ENCODE measurements at regions not wholly inside any gene's neighbourhood (a gene's known extent, or its start where the extent isn't known, plus 50 kb on each side); places are given as distances from the start of the nearest gene placed in this dataset.

DNA sequence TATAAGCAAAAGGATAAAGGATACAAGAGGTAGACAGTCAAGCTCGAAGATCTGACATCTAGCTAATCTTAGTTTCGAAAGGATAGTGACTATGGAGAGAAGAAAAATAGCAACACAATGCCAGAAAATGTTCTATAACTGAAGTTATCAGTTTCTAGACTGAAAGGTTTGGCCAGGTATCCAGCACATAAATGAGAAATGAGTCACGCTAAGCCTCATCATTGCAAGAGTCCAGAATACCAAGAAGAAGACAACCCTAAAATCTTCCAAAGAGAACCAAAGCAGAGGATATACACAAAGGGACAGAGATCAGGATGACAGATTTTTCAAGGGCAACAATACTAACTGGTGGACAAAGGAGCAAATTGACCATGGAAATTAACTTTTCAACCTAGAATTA, 237.0 kb downstream of the POSTN start:
- peaks cover 26% of the 10 kb centered on the region for H3K4me1 ChIP-seq (ENCODE audit: insufficient read depth, low read length)
- H3K27me3 ChIP-seq (ENCODE audit: insufficient read depth, low read length): no peaks in the 10 kb centered on the region
- H3K79me2 ChIP-seq (ENCODE audit: insufficient read depth, low read length): no peaks in the 10 kb centered on the region
- H3K27ac ChIP-seq (ENCODE audit: low read depth, low read length): no peak overlapping the region
- no peaks in the 10 kb centered on the region for H3K36me3 ChIP-seq (ENCODE audit: insufficient read depth, low read length)
- H3K9me3 ChIP-seq (ENCODE audit: low read depth, low read length): no peaks in the 10 kb centered on the region
- no peaks in the 10 kb centered on the region for H4K20me1 ChIP-seq (ENCODE audit: insufficient read depth, low read length)
- no peak for TF ChIP-seq CTCF (IDR thresholded peaks at IDR 0.05; ENCODE audit: extremely low read depth, low read depth, low read length)
- H3K4me3 ChIP-seq (ENCODE audit: insufficient read depth, low read length): no peak overlapping the region
- no peak for DNase-seq (ENCODE audit: insufficient read length, low spot score, missing footprints)
- no peak overlapping the region for H2AFZ ChIP-seq (ENCODE audit: low read length)
- H3K4me2 ChIP-seq (ENCODE audit: insufficient read depth, low read length): no peak overlapping the region

DNA sequence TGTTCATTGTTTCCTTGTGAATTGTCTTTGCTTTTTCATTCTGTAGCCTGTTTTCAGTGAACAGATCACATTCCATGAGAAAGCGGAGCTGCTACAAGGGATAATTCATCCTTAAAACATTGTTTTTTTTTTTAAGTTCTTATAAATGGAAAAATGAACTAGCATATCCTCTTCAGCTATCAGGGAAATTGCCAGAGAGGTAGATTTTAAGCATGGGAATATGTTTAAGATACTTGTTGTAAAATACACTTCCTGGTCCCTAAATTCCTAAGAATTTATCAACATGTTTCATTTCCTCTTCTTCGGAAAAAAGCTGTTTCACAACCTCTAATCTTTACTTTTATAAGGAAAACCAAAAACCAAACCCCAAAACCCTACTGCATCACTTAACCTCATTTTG, 238.0 kb downstream of the POSTN start:
- TF ChIP-seq CTCF (IDR thresholded peaks at IDR 0.05; ENCODE audit: extremely low read depth, low read depth, low read length): no peak
- Histone ChIP-seq H3K4me2 (ENCODE audit: insufficient read depth, low read length) (peak overlapping the region; percentile 47), H4K20me1 (ENCODE audit: insufficient read depth, low read length) (no peaks in the 10 kb centered on the region), H2AFZ (ENCODE audit: low read length) (peak overlapping the region; percentile 52), H3K79me2 (ENCODE audit: insufficient read depth, low read length) (no peaks in the 10 kb centered on the region), H3K9me3 (ENCODE audit: low read depth, low read length) (no peaks in the 10 kb centered on the region), H3K36me3 (ENCODE audit: insufficient read depth, low read length) (no peaks in the 10 kb centered on the region), H3K4me1 (ENCODE audit: insufficient read depth, low read length) (peaks cover 25% of the 10 kb centered on the region), H3K27me3 (ENCODE audit: insufficient read depth, low read length) (no peaks in the 10 kb centered on the region), H3K27ac (ENCODE audit: low read depth, low read length) (peak overlapping the region; percentile 53), H3K4me3 (ENCODE audit: insufficient read depth, low read length) (no peak overlapping the region)
- peak; percentile 21 for DNase-seq (ENCODE audit: insufficient read length, low spot score, missing footprints)

DNA sequence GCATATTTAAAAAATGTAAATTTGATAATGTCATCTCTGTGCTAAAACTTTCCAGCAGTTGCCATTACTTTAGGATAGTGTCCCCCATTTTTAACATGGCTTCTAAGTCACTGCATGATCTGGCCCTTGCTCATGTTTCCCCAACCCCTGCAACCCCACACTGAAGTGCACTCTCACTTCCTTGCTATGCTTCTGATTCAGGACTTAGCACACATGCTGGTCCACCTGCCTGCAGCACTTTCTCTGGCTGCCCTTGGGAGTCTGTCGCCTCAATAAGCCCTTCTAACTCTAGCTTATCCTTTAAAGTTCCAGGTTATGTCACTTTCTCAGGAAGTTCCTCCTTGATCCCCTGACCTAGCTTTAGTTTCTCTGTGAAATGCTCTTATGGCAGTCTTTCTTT, 241.0 kb downstream of the POSTN start:
- Histone ChIP-seq H3K4me3 (ENCODE audit: insufficient read depth, low read length) (no peak overlapping the region), H2AFZ (ENCODE audit: low read length) (no peak overlapping the region), H3K27ac (ENCODE audit: low read depth, low read length) (no peak overlapping the region), H3K9me3 (ENCODE audit: low read depth, low read length) (no peaks in the 10 kb centered on the region), H3K4me2 (ENCODE audit: insufficient read depth, low read length) (no peak overlapping the region), H3K27me3 (ENCODE audit: insufficient read depth, low read length) (no peaks in the 10 kb centered on the region), H3K4me1 (ENCODE audit: insufficient read depth, low read length) (peaks cover 17% of the 10 kb centered on the region), H3K36me3 (ENCODE audit: insufficient read depth, low read length) (no peaks in the 10 kb centered on the region), H4K20me1 (ENCODE audit: insufficient read depth, low read length) (no peaks in the 10 kb centered on the region), H3K79me2 (ENCODE audit: insufficient read depth, low read length) (no peaks in the 10 kb centered on the region)
- TF ChIP-seq CTCF (IDR thresholded peaks at IDR 0.05; ENCODE audit: extremely low read depth, low read depth, low read length): no peak
- DNase-seq (ENCODE audit: insufficient read length, low spot score, missing footprints): no peak

- H3K27ac ChIP-seq (ENCODE audit: low read depth, low read length): no peak overlapping the region
- H3K36me3 ChIP-seq (ENCODE audit: insufficient read depth, low read length): no peaks in the 10 kb centered on the region
- H3K79me2 ChIP-seq (ENCODE audit: insufficient read depth, low read length): no peaks in the 10 kb centered on the region
- H2AFZ ChIP-seq (ENCODE audit: low read length): no peak overlapping the region
- H3K4me2 ChIP-seq (ENCODE audit: insufficient read depth, low read length): no peak overlapping the region
- H3K4me3 ChIP-seq (ENCODE audit: insufficient read depth, low read length): no peak overlapping the region
- DNase-seq (ENCODE audit: insufficient read length, low spot score, missing footprints): no peak
- no peaks in the 10 kb centered on the region for H3K4me1 ChIP-seq (ENCODE audit: insufficient read depth, low read length)
- TF ChIP-seq CTCF (IDR thresholded peaks at IDR 0.05; ENCODE audit: extremely low read depth, low read depth, low read length): no peak
- no peaks in the 10 kb centered on the region for H3K27me3 ChIP-seq (ENCODE audit: insufficient read depth, low read length)
- no peaks in the 10 kb centered on the region for H4K20me1 ChIP-seq (ENCODE audit: insufficient read depth, low read length)
- no peaks in the 10 kb centered on the region for H3K9me3 ChIP-seq (ENCODE audit: low read depth, low read length)
Measured at GRCh38 chr13:37353911-37354310, 244.7 kb downstream of the POSTN start.

All from osteoblast (primary cell).